Stomach (tissue), 8 donors: ENCODE measurements at regions not wholly inside any gene's neighbourhood (a gene's known extent, or its start where the extent isn't known, plus 50 kb on each side); places are given as distances from the start of the nearest gene placed in this dataset.

Source experiments
- DNase-seq, 2 donors: peaks; one replicate each; pipeline versions ENCODE4 v3.0.0 to v3.0.0-alpha.2; 2013 to 2019
- H3K27ac ChIP-seq, 5 donors: fragments of 200-600 bp in 4 of 5; sonication (generic) in 4 of 5; one replicate each; pipeline ENCODE4 v1.5.1; 2013 to 2019; ENCODE audit warnings: mild to moderate bottlenecking in 1 of 5, moderate library complexity in 1 of 5
- H3K27me3 ChIP-seq, 3 donors: fragments of 200-600 bp; sonication (generic); one replicate each; pipeline ENCODE4 v1.5.1; 2017 to 2019; ENCODE audit warnings: mixed run types in 1 of 3
- H3K36me3 ChIP-seq, 4 donors: fragments of 200-600 bp; sonication (generic); 1 replicate in 3 of 4; 2 replicates in 1 of 4; pipeline ENCODE4 v1.5.1; 2016 to 2019
- H3K4me1 ChIP-seq, 4 donors: fragments of 200-600 bp; sonication (generic); one replicate each; pipeline ENCODE4 v1.5.1; 2016 to 2019
- H3K4me3 ChIP-seq, 4 donors: fragments of 200-600 bp; sonication (generic) in 3 of 4; one replicate each; pipeline ENCODE4 v1.5.1; 2016 to 2019; ENCODE audit warnings: mild to moderate bottlenecking in 1 of 4
- H3K9me3 ChIP-seq, 4 donors: fragments of 200-600 bp; sonication (generic); one replicate each; pipeline ENCODE4 v1.5.1; 2016 to 2019
- CTCF ChIP-seq, 7 experiments: fragments of 450-650 bp in 4 of 7; fragments of 200-600 bp in 3 of 7; sonication (generic) in 3 of 7; IDR thresholded peaks; one replicate each; pipeline ENCODE4 v1.5.1; 2016 to 2019; ENCODE audit warnings: antibody characterized with exemption in 7 of 7, control low read depth in 2 of 7, mild to moderate bottlenecking in 1 of 7
- EP300 ChIP-seq: sonication (generic); formaldehyde crosslinking; IDR thresholded peaks from one replicate; pipeline ENCODE4 v1.6.1; 2017; ENCODE audit warnings: antibody characterized with exemption
- POLR2A ChIP-seq, 4 donors: fragments of 450-650 bp; IDR thresholded peaks; one replicate each; pipeline ENCODE4 v1.6.1; 2016; ENCODE audit warnings: antibody characterized with exemption in 4 of 4, control low read depth in 2 of 4, mild to moderate bottlenecking in 1 of 4, moderate library complexity in 1 of 4
- POLR2AphosphoS5 ChIP-seq, 3 donors: sonication (generic); formaldehyde crosslinking; IDR thresholded peaks; one replicate each; pipeline ENCODE4 v1.6.1; 2016; ENCODE audit warnings: antibody characterized with exemption in 3 of 3
- WGBS, 5 donors: extraction: QIAGEN DNeasy Blood & Tissue Kit in 3 of 5; methylation state at CpG; one replicate each; pipeline versions ENCODE4 v1.1.5 to v1.1.7; 2013 to 2018; 5-methylcytosine and 5-hydroxymethylcytosine counted together
- intact Hi-C: fragments of 100-400 bp; cut with DNase I; formaldehyde crosslinking; loops from one replicate; pipeline ENCODE4 v1.15.1; 2023; ENCODE audit warnings: low total_unique reads
- donor health status: healthy with polysubstance abuse.
- donor health status: Bipolar disorder and iron deficiency.
- donor health status: healthy.

DNA sequence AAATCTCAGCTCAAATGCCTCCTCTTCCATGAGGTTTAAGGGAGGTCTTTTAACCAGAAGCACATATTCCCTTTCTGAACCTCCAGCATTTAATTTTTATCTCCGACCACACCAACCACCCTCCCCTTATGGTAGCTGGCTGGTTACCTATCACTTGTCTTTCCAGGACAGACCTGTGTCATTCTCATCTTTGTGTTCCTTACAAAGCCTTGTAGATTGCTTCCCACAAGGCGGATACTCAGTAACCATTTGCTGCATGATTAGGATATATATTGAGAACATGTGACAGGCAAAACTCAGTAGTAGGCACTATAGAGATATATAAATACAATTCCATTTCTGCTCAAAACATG lies 119.5 kb downstream of the RPL22L1 start:
- Histone ChIP-seq H3K27me3 (no peaks in the 10 kb centered on the region), H3K4me1 (peaks cover 13 to 19% (median 13%) of the 10 kb centered on the region in 4 donors), H3K27ac (no peak overlapping the region), H3K4me3 (no peak overlapping the region), H3K9me3 (no peaks in the 10 kb centered on the region), H3K36me3 (no peaks in the 10 kb centered on the region)
- TF ChIP-seq CTCF (IDR thresholded peaks at IDR 0.05) (no peak), POLR2A (IDR thresholded peaks at IDR 0.05) (no peak), EP300 (no peak), POLR2AphosphoS5 (IDR thresholded peaks at IDR 0.05) (no peak)
- intact Hi-C loops: no loop called here
- DNase-seq: no peak
- WGBS, 5 donors: 69 to 98% (median 97%) methylated on average over 2 of the region's 2 CpGs

DNA sequence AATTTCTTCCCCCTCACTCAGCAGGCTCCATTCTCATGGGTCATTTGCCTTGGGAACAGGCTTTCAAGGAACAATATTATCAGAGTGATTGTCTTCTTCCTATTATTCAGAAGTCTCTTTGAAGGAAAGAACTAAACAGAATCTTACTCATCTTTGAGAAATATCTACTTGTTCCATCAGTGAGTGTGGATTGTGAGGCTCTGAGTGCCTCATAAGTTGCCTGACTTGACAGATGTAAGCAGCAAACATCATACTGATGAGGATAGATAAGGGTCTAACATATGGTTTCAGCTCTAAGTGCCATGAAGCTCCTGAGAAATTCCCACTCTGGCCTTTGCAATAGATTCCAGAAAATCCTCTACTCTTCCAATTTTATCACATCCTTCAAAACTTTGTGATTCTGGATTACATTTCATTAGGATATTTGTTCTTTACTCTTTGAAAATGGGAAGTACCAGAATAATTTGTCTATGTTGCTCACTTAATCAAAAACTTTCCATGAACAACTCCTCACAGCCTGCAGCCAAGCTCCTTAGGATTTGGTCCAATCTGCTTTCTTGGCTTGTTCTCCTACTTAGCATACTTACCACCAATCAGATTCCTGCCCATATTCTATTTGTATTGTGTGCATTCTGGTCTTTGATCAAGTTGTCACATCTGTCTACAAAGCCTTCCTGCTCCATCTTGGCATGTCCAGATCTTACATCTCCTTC lies 120.1 kb downstream of the RPL22L1 start:
- H3K27ac ChIP-seq: no peak overlapping the region
- H3K4me3 ChIP-seq: no peak overlapping the region
- intact Hi-C loops: no loop called here
- H3K27me3 ChIP-seq: no peaks in the 10 kb centered on the region
- H3K9me3 ChIP-seq: no peaks in the 10 kb centered on the region
- no peaks in the 10 kb centered on the region for H3K36me3 ChIP-seq
- no peak for TF ChIP-seq EP300
- DNase-seq: no peak
- peaks cover 13 to 19% (median 13%) of the 10 kb centered on the region in 4 donors for H3K4me1 ChIP-seq

DNA sequence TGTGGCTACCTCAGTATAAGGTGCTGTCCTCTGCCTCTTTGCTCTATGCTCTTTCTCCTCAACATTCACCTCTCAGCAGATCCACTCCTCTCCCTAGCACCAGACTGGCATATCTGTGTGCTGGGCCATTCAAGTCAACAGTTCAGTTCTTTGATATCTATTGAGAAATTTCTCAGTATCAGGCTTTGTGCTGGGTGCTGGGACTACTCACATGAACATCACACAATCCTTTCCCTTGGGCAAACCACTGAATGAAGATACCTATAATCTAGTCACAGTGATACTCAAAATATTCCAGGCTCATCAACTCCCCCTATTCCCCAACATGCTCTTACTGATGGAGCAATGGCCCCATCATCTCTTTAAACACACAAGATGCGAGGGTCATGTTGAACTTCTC lies 120.8 kb downstream of the RPL22L1 start:
- 81 to 100% (median 93%) methylated on average over 1 of the region's 1 CpG for WGBS, 5 donors
- TF ChIP-seq POLR2A (IDR thresholded peaks at IDR 0.05) (no peak), POLR2AphosphoS5 (IDR thresholded peaks at IDR 0.05) (no peak), EP300 (no peak), CTCF (IDR thresholded peaks at IDR 0.05) (no peak)

DNA sequence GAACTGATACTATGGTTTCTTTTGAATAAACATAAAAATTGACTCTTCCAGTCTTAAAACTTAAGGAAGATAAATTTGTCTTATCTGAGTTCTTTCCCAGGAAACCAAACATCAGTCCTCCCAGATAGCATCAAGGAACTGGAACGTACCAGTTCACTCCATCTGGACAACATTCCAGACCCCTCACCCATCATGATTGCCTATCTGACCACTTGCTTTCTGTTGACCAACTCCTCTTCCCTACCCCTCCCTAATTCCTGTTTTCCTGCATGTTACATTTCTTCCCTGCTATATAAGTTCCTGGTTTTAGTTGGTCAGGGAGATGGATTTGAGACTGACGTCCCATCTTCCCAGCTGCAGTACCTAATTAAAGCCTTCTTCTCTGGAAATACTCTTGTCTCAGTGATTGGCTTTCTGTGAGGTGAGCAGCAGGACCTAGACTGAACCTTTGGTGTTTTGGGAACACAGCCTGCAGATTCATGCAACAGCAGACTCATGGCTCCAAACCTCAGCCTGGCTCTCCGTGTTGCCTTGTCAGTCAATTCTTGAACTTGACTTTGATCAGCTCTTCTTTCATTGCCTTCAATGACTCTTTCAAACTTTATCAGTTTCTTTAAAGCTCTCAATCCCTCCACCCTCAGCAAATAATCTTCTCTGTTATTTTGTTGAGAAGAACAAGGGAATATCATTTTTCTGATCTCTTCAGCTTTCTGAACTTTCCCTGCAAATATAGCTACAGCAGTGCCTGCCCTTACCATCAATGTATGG lies 123.6 kb downstream of the RPL22L1 start:
- Histone ChIP-seq H3K27ac (no peak overlapping the region), H3K4me1 (peaks cover 2 to 6% (median 5%) of the 10 kb centered on the region in 4 donors), H3K9me3 (no peaks in the 10 kb centered on the region), H3K27me3 (no peaks in the 10 kb centered on the region), H3K4me3 (no peak overlapping the region), H3K36me3 (no peaks in the 10 kb centered on the region)
- TF ChIP-seq POLR2A (IDR thresholded peaks at IDR 0.05) (no peak), CTCF (IDR thresholded peaks at IDR 0.05) (no peak), POLR2AphosphoS5 (IDR thresholded peaks at IDR 0.05) (no peak), EP300 (no peak)
- intact Hi-C loops: no loop called here
- 74 to 89% (median 79%) methylated on average over 3 of the region's 3 CpGs for WGBS, 5 donors
- DNase-seq: no peak

More for the DNA sequence above, 120.8 kb downstream of the RPL22L1 start:
- H3K9me3 ChIP-seq: no peaks in the 10 kb centered on the region
- intact Hi-C loops: no loop called here
- no peaks in the 10 kb centered on the region for H3K27me3 ChIP-seq
- no peak overlapping the region for H3K4me3 ChIP-seq
- peaks cover 13 to 19% (median 13%) of the 10 kb centered on the region in 4 donors for H3K4me1 ChIP-seq
- DNase-seq: no peak
- no peaks in the 10 kb centered on the region for H3K36me3 ChIP-seq
- no peak overlapping the region for H3K27ac ChIP-seq
